Right cardiac atrium (tissue), 5 donors: ENCODE measurements at regions not wholly inside any gene's neighbourhood (a gene's known extent, or its start where the extent isn't known, plus 50 kb on each side); places are given as distances from the start of the nearest gene placed in this dataset.
"Not testable (repeated sequence)": the region's sequence is repeated elsewhere in the genome, so short reads cannot be mapped to it uniquely, and the experiment has no call there.

ENCODE experiments used
- ATAC-seq, 2 donors: fragments of 200-7000 bp; cut with Tn5 transposase; one replicate each; pipeline versions ENCODE4 v1.8.0 to v1.9.1; 2020; ENCODE audit warnings: moderate library complexity in 2 of 2, mild to moderate bottlenecking in 1 of 2
- DNase-seq, 3 donors: peaks; one replicate each; pipeline ENCODE4 v3.0.0-alpha.2; 2020
- H3K27ac ChIP-seq: one replicate; pipeline ENCODE4 v1.5.1; 2013; ENCODE audit warnings: mild to moderate bottlenecking, low read length, control low read depth, moderate library complexity
- H3K27me3 ChIP-seq: one replicate; pipeline ENCODE4 v1.6.1; 2013; ENCODE audit not compliant: control insufficient read depth, insufficient read depth
- H3K4me1 ChIP-seq: one replicate; pipeline ENCODE4 v1.6.1; 2013; ENCODE audit warnings: low read length; ENCODE audit not compliant: control insufficient read depth, insufficient read depth
- H3K4me3 ChIP-seq: one replicate; pipeline ENCODE4 v1.5.1; 2013; ENCODE audit warnings: low read length, control low read depth
- H3K9me3 ChIP-seq: one replicate; pipeline ENCODE4 v1.6.1; 2013; ENCODE audit warnings: low read length; ENCODE audit not compliant: control insufficient read depth
- WGBS: extraction: QIAGEN DNeasy Blood & Tissue Kit; methylation state at CpG from one replicate; pipeline ENCODE4 v1.1.7; 2013; 5-methylcytosine and 5-hydroxymethylcytosine counted together
- intact Hi-C, 4 donors: fragments of 100-400 bp; cut with DNase I; formaldehyde crosslinking; loops; one replicate each; pipeline versions ENCODE4 v1.11.0 to v1.14.0; 2022 to 2023
- donor health status: healthy with polysubstance abuse.
- donor health status: DM: no; HTN: yes; CAD: no.
- donor health status: DM: no; HTN: no; CAD: no.
- donor health status: DM: no; HTN: yes; CAD: no; lungs with severe emphysema.
- donor health status: DM: yes; HTN: yes; CAD: no.

DNA sequence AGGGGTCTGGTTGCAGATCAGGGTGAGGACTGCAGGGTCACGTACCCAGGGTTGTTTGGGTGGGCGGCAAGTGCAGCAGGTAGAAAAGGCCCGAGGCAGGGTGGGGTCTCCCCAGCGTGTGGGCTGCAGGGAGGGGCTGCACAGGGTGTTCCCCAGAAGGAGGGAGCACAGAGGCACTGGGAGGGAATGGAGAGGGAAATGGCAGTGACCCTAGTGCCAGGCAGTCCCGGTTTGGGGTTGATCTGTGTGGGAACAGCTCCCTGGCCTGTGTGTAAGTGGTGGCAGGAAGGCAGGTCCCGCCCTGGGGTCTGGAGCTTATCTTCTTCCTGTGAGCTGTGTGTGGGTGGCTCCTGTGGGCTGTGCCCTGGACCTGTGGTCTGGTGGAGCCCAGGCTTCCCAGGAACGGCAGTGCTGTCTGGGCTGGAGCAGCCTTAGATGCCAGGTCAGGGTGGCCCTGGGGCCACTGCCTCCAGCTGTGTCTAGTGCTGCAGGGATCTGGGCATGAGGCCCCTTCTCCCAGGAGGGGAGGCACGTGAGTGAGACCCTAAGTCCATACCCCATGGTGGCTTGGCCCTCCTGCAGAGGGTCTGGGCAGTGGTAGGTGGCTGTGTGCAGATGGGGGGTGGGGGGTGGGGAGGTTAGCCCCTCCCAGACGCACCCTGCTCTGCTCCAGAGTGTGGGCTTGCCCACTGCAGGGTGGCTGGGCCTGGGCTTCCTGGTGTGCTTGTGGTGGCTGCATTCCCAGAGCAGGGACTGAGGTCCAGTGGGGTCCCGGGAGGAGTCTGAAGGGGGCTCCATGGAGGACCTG lies 363.5 kb downstream of the TMEM121 start:
- no peaks in the 10 kb centered on the region for H3K27me3 ChIP-seq
- H3K27ac ChIP-seq, result no peak overlapping the region
- peak; percentile 3 to 38 (median 30) for DNase-seq
- H3K9me3 ChIP-seq, result no peaks in the 10 kb centered on the region
- ATAC-seq, result no peak
- H3K4me3 ChIP-seq, result no peak overlapping the region
- WGBS, result 63% methylated on average over 10 of the region's 10 CpGs
- intact Hi-C loops, result no loop called here
- no peaks in the 10 kb centered on the region for H3K4me1 ChIP-seq

DNA sequence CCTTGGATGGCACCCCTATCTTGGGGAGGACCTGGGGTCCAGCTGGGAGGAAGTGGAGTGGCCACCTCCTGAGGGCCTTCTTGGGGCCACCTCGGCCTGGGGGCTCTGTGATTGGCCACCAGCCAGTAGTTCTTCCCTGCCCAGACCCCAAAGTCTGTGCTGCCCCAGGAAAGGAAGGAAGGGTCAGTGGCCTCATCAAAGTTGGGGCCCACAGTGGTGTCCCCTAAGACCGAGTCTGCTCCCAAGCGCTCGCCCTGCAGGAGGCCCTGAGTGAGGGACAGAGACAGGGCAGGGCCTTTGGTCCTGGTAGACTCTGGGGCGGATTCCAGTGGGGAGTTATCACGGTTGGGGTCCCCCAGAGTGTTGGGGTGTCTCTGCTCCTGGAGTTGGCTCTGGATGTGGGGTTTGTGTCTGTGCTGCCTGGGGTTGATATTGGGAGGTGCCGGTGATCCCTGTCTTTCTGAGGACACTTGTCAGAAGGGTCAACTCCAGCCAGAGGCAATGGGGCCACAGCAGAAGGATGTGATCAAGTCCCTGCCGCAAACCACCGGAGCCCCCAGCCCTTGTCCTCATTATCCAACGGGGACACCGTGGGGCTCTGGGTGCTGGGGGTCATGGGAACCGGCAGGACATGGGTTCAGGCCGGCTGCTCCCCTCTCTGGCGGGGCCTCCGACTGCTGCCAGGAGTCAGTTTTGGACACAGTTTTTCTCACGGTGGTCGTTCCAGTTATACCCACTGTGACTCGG lies 364.3 kb downstream of the TMEM121 start:
- no peak for ATAC-seq

DNA sequence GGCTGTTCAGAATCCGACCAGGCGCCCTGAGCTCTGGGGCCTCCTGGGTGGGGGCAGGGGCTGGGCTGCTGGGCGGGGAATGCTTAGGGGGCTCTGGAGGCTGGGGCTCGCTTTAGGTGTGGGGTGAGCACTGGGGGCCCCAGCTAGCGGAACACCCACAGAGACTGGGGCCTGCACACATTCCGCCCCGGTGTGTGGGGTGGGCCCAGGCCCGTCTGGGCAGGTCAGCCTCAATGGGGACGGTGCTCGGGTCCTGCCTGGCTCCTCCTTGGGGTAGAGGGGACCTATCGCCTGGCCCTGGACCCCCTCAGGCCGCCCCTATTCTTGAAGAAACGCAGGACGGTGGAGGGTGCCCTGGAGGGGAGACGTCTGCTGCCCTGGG lies 364.8 kb downstream of the TMEM121 start:
- WGBS, result 70% methylated on average over 15 of the region's 15 CpGs
- Histone ChIP-seq H3K4me1 (no peaks in the 10 kb centered on the region), H3K4me3 (no peak overlapping the region), H3K27me3 (no peaks in the 10 kb centered on the region), H3K27ac (no peak overlapping the region), H3K9me3 (no peaks in the 10 kb centered on the region)
- peak; percentile 5 to 38 (median 6) for DNase-seq
- intact Hi-C loops, result no loop called here
- no peak for ATAC-seq

More for the DNA sequence above, 364.3 kb downstream of the TMEM121 start:
- no peaks in the 10 kb centered on the region for H3K27me3 ChIP-seq
- DNase-seq, result peak; percentile 6 to 34 (median 30)
- no peak overlapping the region for H3K4me3 ChIP-seq
- intact Hi-C loops, result no loop called here
- no peak overlapping the region for H3K27ac ChIP-seq
- 85% methylated on average over 18 of the region's 18 CpGs for WGBS
- no peaks in the 10 kb centered on the region for H3K9me3 ChIP-seq
- H3K4me1 ChIP-seq, result no peaks in the 10 kb centered on the region

GRCh38 chr14:105891631-105892452 lies 365.5 kb downstream of the TMEM121 start:
- 70% methylated on average over 18 of the region's 18 CpGs for WGBS
- intact Hi-C loops, result no loop called here
- ATAC-seq (no peak), DNase-seq (peak; percentile 2 to 40 (median 13))
- H3K27me3 ChIP-seq, result no peaks in the 10 kb centered on the region
- no peaks in the 10 kb centered on the region for H3K4me1 ChIP-seq
- H3K27ac ChIP-seq, result no peak overlapping the region
- H3K9me3 ChIP-seq, result no peaks in the 10 kb centered on the region
- H3K4me3 ChIP-seq, result no peak overlapping the region

- H3K9me3 ChIP-seq, H3K4me1 ChIP-seq, H3K27ac ChIP-seq, H3K27me3 ChIP-seq, H3K4me3 ChIP-seq, intact Hi-C loops, ATAC-seq: not testable (repeated sequence)
- WGBS, result 74% methylated on average over 27 of the region's 27 CpGs
- DNase-seq, result peak; percentile 4 to 28 (median 27)
These were observed 366.4 kb downstream of the TMEM121 start for GRCh38 chr14:105892453-105893441.

DNA sequence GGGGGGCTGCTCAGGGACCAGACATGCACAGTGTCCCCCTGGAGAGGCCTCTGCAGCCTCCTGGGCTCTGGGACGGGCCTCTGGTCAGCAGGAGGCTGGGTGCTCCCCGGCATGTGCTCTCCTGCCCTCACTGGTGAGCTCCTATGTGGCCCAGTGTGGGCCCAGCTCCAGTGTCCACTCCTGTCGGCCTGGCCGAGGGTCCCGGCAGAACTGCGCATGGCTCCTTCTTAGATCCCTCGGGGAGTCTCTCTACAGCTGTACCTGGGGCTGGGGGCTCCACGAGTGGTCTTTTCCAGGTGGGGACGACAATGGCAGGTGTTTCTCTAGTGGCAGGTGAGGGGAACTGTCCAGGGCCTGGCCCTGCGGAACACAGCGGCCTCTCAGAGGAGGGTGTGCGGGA lies 367.3 kb downstream of the TMEM121 start:
- ATAC-seq, H3K9me3 ChIP-seq, intact Hi-C loops, H3K27ac ChIP-seq, H3K27me3 ChIP-seq, H3K4me1 ChIP-seq, H3K4me3 ChIP-seq: not testable (repeated sequence)
- WGBS, result 78% methylated on average over 9 of the region's 12 CpGs
- DNase-seq, result peak in 1 of 3 donors; percentile 13

DNA sequence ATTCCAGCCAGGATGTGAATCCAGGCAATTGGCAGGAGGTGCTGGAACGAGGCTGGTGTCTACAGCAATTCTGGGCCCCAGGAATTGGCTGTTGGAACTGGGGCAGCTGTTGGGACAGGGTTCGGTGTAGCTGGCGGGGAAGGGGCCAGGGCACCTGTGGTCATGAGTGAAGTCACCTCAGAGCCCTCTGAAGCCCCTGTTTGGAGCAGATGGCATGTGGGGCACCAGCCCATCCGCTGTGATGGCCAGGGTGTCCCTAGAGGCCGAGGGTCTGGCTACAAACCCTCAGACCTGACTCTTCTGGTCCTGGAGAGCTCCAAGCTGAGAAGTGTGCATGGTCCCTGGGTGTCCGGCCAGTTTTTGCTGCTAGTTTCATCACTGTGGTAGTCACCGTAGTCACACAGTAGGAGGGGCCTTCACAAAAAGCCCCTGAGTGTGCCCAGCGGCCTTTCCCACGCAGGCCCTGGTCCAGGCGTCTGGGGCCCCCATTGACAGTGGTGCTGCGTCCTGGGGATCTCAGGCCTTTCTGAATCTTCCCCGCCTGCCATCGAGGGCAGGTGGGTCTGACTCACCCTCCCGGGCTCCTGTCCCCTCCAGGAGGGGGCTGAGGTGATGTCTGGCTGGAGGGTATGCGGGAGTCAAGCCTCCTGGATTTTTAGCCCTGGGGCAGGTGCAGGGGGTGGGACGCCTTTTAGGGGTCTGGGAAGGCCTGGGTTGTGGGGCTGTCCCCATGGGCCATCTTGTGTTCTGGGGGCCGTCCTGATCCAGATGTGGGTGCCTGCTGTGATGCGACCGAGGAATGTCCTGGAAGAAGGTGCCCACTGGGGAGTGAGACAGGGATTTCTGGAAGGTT lies 368.0 kb downstream of the TMEM121 start:
- H3K4me1 ChIP-seq, result no peaks in the 10 kb centered on the region
- H3K4me3 ChIP-seq, result no peak overlapping the region
- no peaks in the 10 kb centered on the region for H3K27me3 ChIP-seq
- intact Hi-C loops, result no loop called here
- DNase-seq (peak; percentile 2 to 16 (median 6)), ATAC-seq (no peak)
- no peak overlapping the region for H3K27ac ChIP-seq
- no peaks in the 10 kb centered on the region for H3K9me3 ChIP-seq
- WGBS, result 73% methylated on average over 19 of the region's 19 CpGs

GRCh38 chr14:105894978-105895881 lies 368.8 kb downstream of the TMEM121 start:
- DNase-seq, result peak; percentile 4 to 30 (median 17)
- no peaks in the 10 kb centered on the region for H3K9me3 ChIP-seq
- H3K4me3 ChIP-seq, result no peak overlapping the region
- ATAC-seq, result no peak
- intact Hi-C loops, result no loop called here
- no peaks in the 10 kb centered on the region for H3K27me3 ChIP-seq
- no peaks in the 10 kb centered on the region for H3K4me1 ChIP-seq
- H3K27ac ChIP-seq, result no peak overlapping the region
- 84% methylated on average over 30 of the region's 30 CpGs for WGBS

GRCh38 chr14:105896206-105896605 lies 369.8 kb downstream of the TMEM121 start:
- H3K27me3 ChIP-seq, intact Hi-C loops, ATAC-seq, H3K4me1 ChIP-seq, H3K4me3 ChIP-seq, H3K27ac ChIP-seq, H3K9me3 ChIP-seq: not testable (repeated sequence)
- DNase-seq, result peak in 2 of 3 donors; percentile 8 to 21
- 75% methylated on average over 6 of the region's 6 CpGs for WGBS
